Endodermal cell (in vitro differentiated cells): ENCODE measurements at regions not wholly inside any gene's neighbourhood (a gene's known extent, or its start where the extent isn't known, plus 50 kb on each side); places are given as distances from the start of the nearest gene placed in this dataset.

Experiments
- DNase-seq: peaks from one replicate; pipeline ENCODE4 v3.0.0-alpha.2; 2017
- H3K27ac ChIP-seq: 2 replicates; pipeline ENCODE4 v1.5.1; 2013; ENCODE audit warnings: mild to moderate bottlenecking, low read depth, low read length, moderate library complexity
- H3K27me3 ChIP-seq: 2 replicates; pipeline ENCODE4 v1.6.1; 2013; ENCODE audit warnings: mild to moderate bottlenecking, low read length, moderate library complexity; ENCODE audit not compliant: insufficient read depth, control insufficient read depth, poor library complexity, severe bottlenecking
- H3K36me3 ChIP-seq: 2 replicates; pipeline ENCODE4 v1.7.0; 2013; ENCODE audit warnings: mild to moderate bottlenecking, low read length, moderate library complexity; ENCODE audit not compliant: control insufficient read depth, insufficient read depth
- H3K4me1 ChIP-seq: one replicate; pipeline ENCODE4 v1.7.0; 2013; ENCODE audit warnings: low read length; ENCODE audit not compliant: control insufficient read depth, insufficient read depth
- H3K4me3 ChIP-seq: 2 replicates; pipeline ENCODE4 v1.5.1; 2013; ENCODE audit warnings: mild to moderate bottlenecking, low read length, moderate library complexity
- H3K9ac ChIP-seq: 2 replicates; pipeline ENCODE4 v1.6.1; 2013; ENCODE audit warnings: mild to moderate bottlenecking, low read length, moderate library complexity; ENCODE audit not compliant: poor library complexity, severe bottlenecking; ENCODE audit errors: extremely low read depth
- H3K9me3 ChIP-seq: 2 replicates; pipeline ENCODE4 v1.6.1; 2013; ENCODE audit warnings: mild to moderate bottlenecking, low read length, moderate library complexity; ENCODE audit not compliant: control insufficient read depth
- H3K27ac Mint-ChIP-seq: 2 replicates; pipeline ENCODE4 v1.8.0; 2020; ENCODE audit warnings: mixed read lengths
- H3K27me3 Mint-ChIP-seq: 2 replicates; pipeline ENCODE4 v1.8.0; 2021; ENCODE audit warnings: mild to moderate bottlenecking, mixed read lengths; ENCODE audit not compliant: insufficient read depth
- H3K36me3 Mint-ChIP-seq: 2 replicates; pipeline ENCODE4 v1.8.0; 2020; ENCODE audit warnings: low read depth, mixed read lengths
- H3K4me1 Mint-ChIP-seq: 2 replicates; pipeline ENCODE4 v1.8.0; 2020; ENCODE audit warnings: mixed read lengths
- H3K4me3 Mint-ChIP-seq: 2 replicates; pipeline ENCODE4 v1.8.0; 2020; ENCODE audit warnings: mild to moderate bottlenecking, moderate library complexity, mixed read lengths
- H3K9me3 Mint-ChIP-seq: 2 replicates; pipeline ENCODE4 v1.8.0; 2020; ENCODE audit warnings: mild to moderate bottlenecking, mixed read lengths
- CTCF ChIP-seq: fragments of 200-600 bp; sonication (generic); conservative IDR thresholded peaks from 2 replicates; pipeline ENCODE4 v1.5.0; 2021; ENCODE audit warnings: antibody characterized with exemption, mild to moderate bottlenecking
- WGBS, 2 experiments: methylation state at CpG; one replicate each; pipeline versions ENCODE4 v1.1.5 to v1.1.7; 2013; ENCODE audit warnings: missing lambda C conversion rate in 2 of 2, mixed read lengths in 1 of 2; ENCODE audit not compliant: insufficient coverage in 1 of 2, insufficient read length in 1 of 2; 5-methylcytosine and 5-hydroxymethylcytosine counted together

DNA sequence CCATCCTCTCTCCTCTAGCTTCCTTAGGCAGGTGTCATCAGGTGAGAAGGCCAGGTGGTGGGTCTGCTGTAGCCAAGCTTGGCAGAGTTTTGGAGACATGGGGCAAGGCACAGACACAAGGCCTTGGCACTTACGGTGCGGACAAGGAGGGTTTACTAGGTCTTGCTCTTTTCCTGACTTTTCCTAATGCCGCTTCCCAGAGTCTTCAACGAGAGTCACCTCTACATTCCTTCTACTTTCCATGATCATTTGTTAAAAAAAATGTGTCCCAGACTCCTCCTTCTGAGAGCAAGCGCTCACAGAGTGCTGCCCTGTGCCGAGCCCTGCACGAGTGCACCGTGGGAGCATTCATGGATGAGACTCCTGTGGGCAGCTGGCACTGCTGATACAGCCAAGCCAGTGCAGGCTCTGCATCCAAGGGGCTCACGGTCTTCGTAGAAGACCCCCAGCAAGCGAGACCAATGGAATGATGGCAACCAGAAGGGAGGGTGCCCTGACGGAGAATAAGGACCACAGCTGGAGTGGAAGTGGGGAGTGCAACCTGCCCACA, 243.0 kb upstream of the MKI67 start:
- Histone ChIP-seq H3K36me3 (no peaks in the 10 kb centered on the region), H3K4me1 (no peaks in the 10 kb centered on the region), H3K27me3 (no peaks in the 10 kb centered on the region), H3K9me3 (no peaks in the 10 kb centered on the region), H3K9ac (no peak overlapping the region), H3K4me3 (no peak overlapping the region), H3K27ac (no peak overlapping the region)
- WGBS, 2 experiments: 76 to 92% methylated on average over 8 to 12 of the region's 12 CpGs
- Mint-ChIP-seq H3K4me3 (no peak overlapping the region), H3K9me3 (no peaks in the 10 kb centered on the region), H3K27me3 (peaks cover 8% of the 10 kb centered on the region), H3K27ac (no peak overlapping the region), H3K4me1 (no peaks in the 10 kb centered on the region), H3K36me3 (no peaks in the 10 kb centered on the region)
- DNase-seq: no peak
- no peak for TF ChIP-seq CTCF

- no peaks in the 10 kb centered on the region for H3K36me3 Mint-ChIP-seq
- Histone ChIP-seq H3K9me3 (no peaks in the 10 kb centered on the region), H3K9ac (no peak overlapping the region), H3K4me1 (no peaks in the 10 kb centered on the region), H3K27ac (no peak overlapping the region), H3K36me3 (no peaks in the 10 kb centered on the region), H3K27me3 (no peaks in the 10 kb centered on the region), H3K4me3 (no peak overlapping the region)
- no peaks in the 10 kb centered on the region for H3K4me1 Mint-ChIP-seq
- no peak overlapping the region for H3K27ac Mint-ChIP-seq
- no peak for DNase-seq
- 87 to 91% methylated on average over 3 to 9 of the region's 9 CpGs for WGBS, 2 experiments
- peaks cover 6% of the 10 kb centered on the region for H3K9me3 Mint-ChIP-seq
- peaks cover 8% of the 10 kb centered on the region for H3K27me3 Mint-ChIP-seq
- H3K4me3 Mint-ChIP-seq: no peak overlapping the region
- TF ChIP-seq CTCF: no peak
Measured at GRCh38 chr10:128373071-128373749, 247.0 kb upstream of the MKI67 start.

- H3K27me3 Mint-ChIP-seq: peaks cover 8% of the 10 kb centered on the region
- no peaks in the 10 kb centered on the region for H3K4me1 Mint-ChIP-seq
- 91 to 100% methylated on average over 6 to 7 of the region's 7 CpGs for WGBS, 2 experiments
- no peak for DNase-seq
- Histone ChIP-seq H3K27ac (no peak overlapping the region), H3K9ac (no peak overlapping the region), H3K4me3 (no peak overlapping the region), H3K9me3 (no peaks in the 10 kb centered on the region), H3K27me3 (no peaks in the 10 kb centered on the region), H3K36me3 (no peaks in the 10 kb centered on the region), H3K4me1 (no peaks in the 10 kb centered on the region)
- no peak overlapping the region for H3K4me3 Mint-ChIP-seq
- no peak for TF ChIP-seq CTCF
- peaks cover 6% of the 10 kb centered on the region for H3K9me3 Mint-ChIP-seq
- no peaks in the 10 kb centered on the region for H3K36me3 Mint-ChIP-seq
- no peak overlapping the region for H3K27ac Mint-ChIP-seq
Measured at GRCh38 chr10:128373831-128374230, 247.6 kb upstream of the MKI67 start.
